ENCODE measurements at regions not wholly inside any gene's neighbourhood (a gene's known extent, or its start where the extent isn't known, plus 50 kb on each side); places are given as distances from the start of the nearest gene placed in this dataset.

DNA sequence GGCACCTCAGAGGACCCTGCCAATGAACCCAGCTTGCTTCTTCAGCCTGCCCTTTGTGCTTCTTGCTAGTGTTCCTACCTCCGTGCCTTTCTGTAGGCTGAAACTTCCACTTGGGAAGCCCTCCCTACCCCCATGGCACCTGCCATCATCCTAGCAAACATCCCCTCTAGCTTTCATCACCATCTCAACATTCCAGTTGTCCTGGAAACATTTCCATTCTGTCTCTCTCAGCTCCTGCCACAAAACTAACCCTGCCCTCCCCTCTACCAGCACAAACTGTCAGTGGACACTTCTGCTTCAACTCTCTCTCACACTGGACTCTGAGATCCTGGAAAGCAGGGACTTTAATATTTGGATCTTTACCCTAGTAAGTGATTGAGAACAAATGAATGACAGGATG lies 525.8 kb upstream of the TENM4 start:
- no peak overlapping the region for H3K4me3 Mint-ChIP-seq
- H3K4me1 Mint-ChIP-seq, result no peaks in the 10 kb centered on the region
- no peaks in the 10 kb centered on the region for H3K27me3 Mint-ChIP-seq
- no peaks in the 10 kb centered on the region for H3K4me1 ChIP-seq (ENCODE audit: insufficient read depth, low read length)
- no peaks in the 10 kb centered on the region for H3K27me3 ChIP-seq (ENCODE audit: insufficient read depth, low read length)
- no peak overlapping the region for H3K4me3 ChIP-seq (ENCODE audit: low read length in 2 of 2)
- no peak overlapping the region for H3K27ac ChIP-seq (ENCODE audit: low read depth, low read length)
- no peak for DNase-seq
- no peaks in the 10 kb centered on the region for H3K36me3 ChIP-seq (ENCODE audit: insufficient read depth, low read length)
- peaks cover 0 to 13% (median 7%) of the 10 kb centered on the region in 8 donors for H3K9me3 Mint-ChIP-seq
- intact Hi-C loops (cut with micrococcal nuclease), result no loop called here
- no peaks in the 10 kb centered on the region for H3K9me3 ChIP-seq (ENCODE audit: control insufficient read depth in 1 of 2, low read length in 2 of 2)
- CTCF ChIA-PET (ENCODE audit: partially characterized antibody), result no interaction called here
- POLR2A ChIA-PET (ENCODE audit: partially characterized antibody), result no interaction called here
- no peak overlapping the region for H3K27ac Mint-ChIP-seq
- no peaks in the 10 kb centered on the region for H3K36me3 Mint-ChIP-seq

DNA sequence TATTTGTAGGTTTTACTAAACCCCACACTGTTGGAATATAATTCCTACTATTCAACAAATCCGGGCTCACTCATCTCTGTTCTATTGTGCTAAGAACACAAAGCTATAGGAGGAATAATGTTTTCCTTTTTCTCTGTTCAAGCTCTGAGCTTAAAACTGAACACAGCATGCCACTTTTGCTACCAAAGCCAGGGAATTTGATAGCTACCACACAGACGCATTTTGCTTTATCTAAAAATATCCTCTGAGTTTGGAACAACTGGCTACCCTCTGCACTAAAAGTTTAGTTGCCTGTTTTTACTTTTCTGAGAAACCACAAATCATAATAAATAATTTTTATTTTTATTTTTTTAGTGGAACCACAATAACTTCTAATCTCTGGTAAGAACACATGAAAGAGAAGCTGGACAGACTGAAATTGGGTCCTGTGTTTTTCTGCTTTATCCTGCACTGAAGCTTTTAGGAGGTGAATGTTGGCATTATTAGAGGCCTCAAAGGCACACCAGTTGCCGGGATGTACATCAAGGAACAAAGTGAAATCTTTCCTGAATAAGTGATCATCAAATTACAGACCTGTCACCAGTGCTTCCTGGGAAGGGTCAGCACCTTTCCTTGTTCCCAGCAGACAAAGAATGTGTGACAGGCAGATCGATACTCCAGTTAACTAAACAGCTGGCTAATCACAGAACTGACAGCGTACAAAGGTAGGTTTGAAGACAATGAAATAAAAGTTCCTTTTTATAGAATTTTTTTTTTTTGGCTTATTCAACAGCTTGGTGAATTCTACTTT lies 523.2 kb upstream of the TENM4 start:
- Mint-ChIP-seq H3K4me3 (no peak overlapping the region), H3K36me3 (no peaks in the 10 kb centered on the region), H3K9me3 (peaks cover under 1 to 22% (median 12%) of the 10 kb centered on the region in 8 donors), H3K27me3 (no peaks in the 10 kb centered on the region), H3K27ac (no peak overlapping the region), H3K4me1 (no peaks in the 10 kb centered on the region)
- no peak overlapping the region for H3K27ac ChIP-seq (ENCODE audit: low read depth, low read length)
- ChIA-PET CTCF (ENCODE audit: partially characterized antibody) (no interaction called here), POLR2A (ENCODE audit: partially characterized antibody) (no interaction called here)
- no peaks in the 10 kb centered on the region for H3K4me1 ChIP-seq (ENCODE audit: insufficient read depth, low read length)
- H3K27me3 ChIP-seq (ENCODE audit: insufficient read depth, low read length), result no peaks in the 10 kb centered on the region
- intact Hi-C loops (cut with micrococcal nuclease), result no loop called here
- H3K36me3 ChIP-seq (ENCODE audit: insufficient read depth, low read length), result no peaks in the 10 kb centered on the region
- no peak for DNase-seq
- H3K9me3 ChIP-seq (ENCODE audit: control insufficient read depth in 1 of 2, low read length in 2 of 2), result no peaks in the 10 kb centered on the region
- no peak overlapping the region for H3K4me3 ChIP-seq (ENCODE audit: low read length in 2 of 2)

DNA sequence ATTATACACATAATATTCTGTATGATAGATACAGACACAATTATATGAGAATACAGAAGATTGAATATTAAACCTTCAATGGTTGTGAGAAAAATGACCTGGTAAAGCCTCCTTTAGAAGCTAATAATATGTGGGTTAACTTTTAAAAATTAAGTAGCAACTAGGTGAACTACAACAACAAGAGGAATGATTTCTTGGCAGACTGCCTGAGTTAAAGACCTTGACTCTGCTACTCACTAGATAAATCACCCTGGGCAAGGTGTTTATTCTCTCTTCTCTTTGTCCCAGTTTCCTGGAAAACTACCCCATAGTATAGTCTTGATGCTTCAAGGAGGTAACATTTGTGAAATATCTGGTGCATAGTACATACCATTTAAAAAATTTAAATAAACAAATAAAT lies 519.6 kb upstream of the TENM4 start:
- Histone ChIP-seq H3K9me3 (ENCODE audit: control insufficient read depth in 1 of 2, low read length in 2 of 2) (no peaks in the 10 kb centered on the region), H3K36me3 (ENCODE audit: insufficient read depth, low read length) (no peaks in the 10 kb centered on the region), H3K27me3 (ENCODE audit: insufficient read depth, low read length) (no peaks in the 10 kb centered on the region), H3K27ac (ENCODE audit: low read depth, low read length) (no peak overlapping the region), H3K4me3 (ENCODE audit: low read length in 2 of 2) (no peak overlapping the region), H3K4me1 (ENCODE audit: insufficient read depth, low read length) (no peaks in the 10 kb centered on the region)
- no peak overlapping the region for H3K27ac Mint-ChIP-seq
- H3K9me3 Mint-ChIP-seq, result peaks cover 6 to 29% (median 20%) of the 10 kb centered on the region in 8 donors
- ChIA-PET CTCF (ENCODE audit: partially characterized antibody) (no interaction called here), POLR2A (ENCODE audit: partially characterized antibody) (no interaction called here)
- DNase-seq, result no peak
- no peak overlapping the region for H3K4me3 Mint-ChIP-seq
- H3K36me3 Mint-ChIP-seq, result no peaks in the 10 kb centered on the region
- intact Hi-C loops (cut with micrococcal nuclease), result no loop called here
- H3K27me3 Mint-ChIP-seq, result no peaks in the 10 kb centered on the region
- no peaks in the 10 kb centered on the region for H3K4me1 Mint-ChIP-seq

DNA sequence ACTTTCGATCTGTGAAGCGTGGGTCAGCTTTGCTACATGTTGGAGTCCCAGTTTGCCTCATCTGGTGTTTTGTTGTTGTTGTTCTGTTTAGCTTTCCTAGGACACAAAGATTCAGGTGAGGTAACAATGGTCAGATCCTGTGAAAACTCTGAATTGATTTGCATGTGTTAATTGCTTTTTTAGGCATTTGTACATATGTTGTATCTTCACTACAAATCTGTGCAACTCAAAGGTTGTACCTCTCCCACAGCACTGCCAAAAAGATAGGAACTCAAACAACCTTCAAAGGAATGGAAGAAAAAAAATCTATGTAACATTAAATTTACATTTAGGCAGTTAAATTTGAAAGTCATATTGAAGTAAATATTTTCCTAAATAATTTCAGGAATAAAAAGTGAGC lies 518.5 kb upstream of the TENM4 start:
- no peak overlapping the region for H3K4me3 ChIP-seq (ENCODE audit: low read length in 2 of 2)
- Mint-ChIP-seq H3K27ac (no peak overlapping the region), H3K9me3 (peaks cover 6 to 29% (median 21%) of the 10 kb centered on the region in 8 donors), H3K4me1 (no peaks in the 10 kb centered on the region), H3K4me3 (no peak overlapping the region), H3K36me3 (no peaks in the 10 kb centered on the region), H3K27me3 (no peaks in the 10 kb centered on the region)
- DNase-seq, result no peak
- intact Hi-C loops (cut with micrococcal nuclease), result no loop called here
- POLR2A ChIA-PET (ENCODE audit: partially characterized antibody), result no interaction called here
- H3K27ac ChIP-seq (ENCODE audit: low read depth, low read length), result no peak overlapping the region
- H3K4me1 ChIP-seq (ENCODE audit: insufficient read depth, low read length), result no peaks in the 10 kb centered on the region
- H3K9me3 ChIP-seq (ENCODE audit: control insufficient read depth in 1 of 2, low read length in 2 of 2), result no peaks in the 10 kb centered on the region
- H3K36me3 ChIP-seq (ENCODE audit: insufficient read depth, low read length), result no peaks in the 10 kb centered on the region
- H3K27me3 ChIP-seq (ENCODE audit: insufficient read depth, low read length), result no peaks in the 10 kb centered on the region
- CTCF ChIA-PET (ENCODE audit: partially characterized antibody), result no interaction called here

DNA sequence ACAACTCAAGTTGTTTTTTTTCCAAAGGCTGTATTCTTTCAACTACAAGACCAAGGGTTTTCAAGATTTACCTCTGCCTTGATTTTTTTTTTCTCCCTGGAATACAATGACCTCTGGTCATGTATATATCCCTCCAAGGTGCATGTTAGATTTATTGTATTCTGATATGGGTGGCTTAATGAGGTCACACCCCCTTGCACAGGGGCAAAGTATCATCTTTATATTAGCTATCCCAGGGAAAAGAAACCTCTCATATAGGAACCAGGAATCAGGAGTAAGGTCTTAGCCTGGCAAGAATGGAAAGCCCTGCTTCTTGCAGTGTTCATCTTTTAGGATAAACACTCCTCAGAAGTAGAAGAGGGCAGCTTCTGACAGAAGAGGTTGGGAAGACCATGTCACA lies 516.9 kb upstream of the TENM4 start:
- ChIA-PET CTCF (ENCODE audit: partially characterized antibody) (no interaction called here), POLR2A (ENCODE audit: partially characterized antibody) (no interaction called here)
- Mint-ChIP-seq H3K4me3 (no peak overlapping the region), H3K9me3 (peaks cover 6 to 29% (median 21%) of the 10 kb centered on the region in 8 donors), H3K36me3 (no peaks in the 10 kb centered on the region), H3K4me1 (no peaks in the 10 kb centered on the region), H3K27ac (no peak overlapping the region), H3K27me3 (no peaks in the 10 kb centered on the region)
- no peak overlapping the region for H3K27ac ChIP-seq (ENCODE audit: low read depth, low read length)
- intact Hi-C loops (cut with micrococcal nuclease), result no loop called here
- H3K36me3 ChIP-seq (ENCODE audit: insufficient read depth, low read length), result no peaks in the 10 kb centered on the region
- H3K27me3 ChIP-seq (ENCODE audit: insufficient read depth, low read length), result no peaks in the 10 kb centered on the region
- H3K9me3 ChIP-seq (ENCODE audit: control insufficient read depth in 1 of 2, low read length in 2 of 2), result no peaks in the 10 kb centered on the region
- H3K4me1 ChIP-seq (ENCODE audit: insufficient read depth, low read length), result no peaks in the 10 kb centered on the region
- no peak overlapping the region for H3K4me3 ChIP-seq (ENCODE audit: low read length in 2 of 2)
- DNase-seq, result no peak

DNA sequence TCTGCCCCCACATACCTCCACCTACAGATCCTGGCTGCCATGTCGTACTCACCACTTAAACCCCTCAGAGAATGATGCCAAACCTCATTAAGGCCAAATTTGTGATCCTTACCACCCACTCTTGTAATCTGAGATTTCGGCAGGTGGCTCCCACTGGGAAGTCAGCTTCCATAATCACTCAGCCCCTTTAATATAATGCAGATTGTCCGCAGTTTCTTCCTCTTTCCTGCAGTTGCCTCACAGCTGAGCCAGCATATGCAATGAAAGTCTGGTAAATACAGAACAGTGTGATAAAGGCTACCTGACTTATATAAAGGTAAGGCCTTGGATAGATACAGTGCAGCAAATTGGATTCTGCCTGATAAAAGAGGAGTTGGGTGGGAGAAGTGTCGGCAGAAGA lies 515.2 kb upstream of the TENM4 start:
- no peaks in the 10 kb centered on the region for H3K27me3 ChIP-seq (ENCODE audit: insufficient read depth, low read length)
- H3K36me3 Mint-ChIP-seq, result no peaks in the 10 kb centered on the region
- no peaks in the 10 kb centered on the region for H3K36me3 ChIP-seq (ENCODE audit: insufficient read depth, low read length)
- no peaks in the 10 kb centered on the region for H3K4me1 Mint-ChIP-seq
- no peaks in the 10 kb centered on the region for H3K9me3 ChIP-seq (ENCODE audit: control insufficient read depth in 1 of 2, low read length in 2 of 2)
- ChIA-PET CTCF (ENCODE audit: partially characterized antibody) (no interaction called here), POLR2A (ENCODE audit: partially characterized antibody) (no interaction called here)
- DNase-seq, result no peak
- intact Hi-C loops (cut with micrococcal nuclease), result no loop called here
- peaks cover 6 to 27% (median 20%) of the 10 kb centered on the region in 8 donors for H3K9me3 Mint-ChIP-seq
- no peak overlapping the region for H3K4me3 Mint-ChIP-seq
- no peak overlapping the region for H3K4me3 ChIP-seq (ENCODE audit: low read length in 2 of 2)
- no peaks in the 10 kb centered on the region for H3K4me1 ChIP-seq (ENCODE audit: insufficient read depth, low read length)
- H3K27me3 Mint-ChIP-seq, result no peaks in the 10 kb centered on the region
- no peak overlapping the region for H3K27ac ChIP-seq (ENCODE audit: low read depth, low read length)
- H3K27ac Mint-ChIP-seq, result no peak overlapping the region

DNA sequence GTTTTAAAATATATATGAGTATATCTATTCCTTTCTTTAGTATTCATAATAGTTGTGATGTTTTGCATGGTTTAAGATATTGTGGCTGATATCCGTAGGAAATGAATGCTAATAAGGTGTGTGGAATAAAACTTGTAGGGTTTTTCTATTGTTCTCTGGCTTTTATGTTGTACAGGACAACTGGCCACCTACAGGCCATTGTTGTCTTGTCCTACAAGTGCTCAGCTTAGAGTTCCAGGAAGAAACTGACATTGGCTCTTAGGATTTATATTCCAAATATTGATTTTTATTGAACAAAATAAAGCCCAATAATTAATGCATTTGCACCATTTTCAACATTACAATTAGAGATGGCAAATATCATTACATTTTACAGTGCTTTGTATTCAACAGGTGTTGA lies 512.8 kb upstream of the TENM4 start:
- H3K9me3 ChIP-seq (ENCODE audit: control insufficient read depth in 1 of 2, low read length in 2 of 2), result no peaks in the 10 kb centered on the region
- POLR2A ChIA-PET (ENCODE audit: partially characterized antibody), result no interaction called here
- no peaks in the 10 kb centered on the region for H3K4me1 Mint-ChIP-seq

More for the DNA sequence above, 512.8 kb upstream of the TENM4 start:
- no peaks in the 10 kb centered on the region for H3K27me3 ChIP-seq (ENCODE audit: insufficient read depth, low read length)
- H3K27ac Mint-ChIP-seq, result no peak overlapping the region
- DNase-seq, result no peak
- no peaks in the 10 kb centered on the region for H3K36me3 ChIP-seq (ENCODE audit: insufficient read depth, low read length)
- intact Hi-C loops (cut with micrococcal nuclease), result no loop called here
- H3K36me3 Mint-ChIP-seq, result no peaks in the 10 kb centered on the region
- CTCF ChIA-PET (ENCODE audit: partially characterized antibody), result interaction anchor here (1.4 kb wide), 1 partner anchor 16 kb away, joined by 3 read pairs; no protein-coding TSS in a partner anchor
- no peak overlapping the region for H3K4me3 ChIP-seq (ENCODE audit: low read length in 2 of 2)
- H3K4me1 ChIP-seq (ENCODE audit: insufficient read depth, low read length), result no peaks in the 10 kb centered on the region
- peaks cover 3 to 18% (median 11%) of the 10 kb centered on the region in 8 donors for H3K9me3 Mint-ChIP-seq
- no peaks in the 10 kb centered on the region for H3K27me3 Mint-ChIP-seq
- H3K27ac ChIP-seq (ENCODE audit: low read depth, low read length), result no peak overlapping the region
- H3K4me3 Mint-ChIP-seq, result no peak overlapping the region

Measured in CD4-positive, alpha-beta memory T cell (primary cell).